Hepatocyte (in vitro differentiated cells): ENCODE measurements at regions not wholly inside any gene's neighbourhood (a gene's known extent, or its start where the extent isn't known, plus 50 kb on each side); places are given as distances from the start of the nearest gene placed in this dataset.

ENCODE experiments used
- EZH2phosphoT487 ChIP-seq: fragments of 200-600 bp; sonication (generic); IDR thresholded peaks from one replicate; pipeline ENCODE4 v1.6.1; 2018; ENCODE audit warnings: antibody characterized with exemption, mild to moderate bottlenecking, low read depth, moderate library complexity; ENCODE audit not compliant: unreplicated experiment, severe bottlenecking
- TF ChIP-seq, protein P1 (sequence below): fragments of 200-600 bp; sonication (generic); IDR thresholded peaks from 2 replicates; pipeline ENCODE4 v1.5.1; 2016; ENCODE audit warnings: antibody characterized with exemption, mild to moderate bottlenecking; ENCODE audit not compliant: poor library complexity

GRCh38 chr3:16072420-16073110 lies 101.9 kb upstream of the GALNT15 start:
- TF ChIP-seq, protein P1, sequence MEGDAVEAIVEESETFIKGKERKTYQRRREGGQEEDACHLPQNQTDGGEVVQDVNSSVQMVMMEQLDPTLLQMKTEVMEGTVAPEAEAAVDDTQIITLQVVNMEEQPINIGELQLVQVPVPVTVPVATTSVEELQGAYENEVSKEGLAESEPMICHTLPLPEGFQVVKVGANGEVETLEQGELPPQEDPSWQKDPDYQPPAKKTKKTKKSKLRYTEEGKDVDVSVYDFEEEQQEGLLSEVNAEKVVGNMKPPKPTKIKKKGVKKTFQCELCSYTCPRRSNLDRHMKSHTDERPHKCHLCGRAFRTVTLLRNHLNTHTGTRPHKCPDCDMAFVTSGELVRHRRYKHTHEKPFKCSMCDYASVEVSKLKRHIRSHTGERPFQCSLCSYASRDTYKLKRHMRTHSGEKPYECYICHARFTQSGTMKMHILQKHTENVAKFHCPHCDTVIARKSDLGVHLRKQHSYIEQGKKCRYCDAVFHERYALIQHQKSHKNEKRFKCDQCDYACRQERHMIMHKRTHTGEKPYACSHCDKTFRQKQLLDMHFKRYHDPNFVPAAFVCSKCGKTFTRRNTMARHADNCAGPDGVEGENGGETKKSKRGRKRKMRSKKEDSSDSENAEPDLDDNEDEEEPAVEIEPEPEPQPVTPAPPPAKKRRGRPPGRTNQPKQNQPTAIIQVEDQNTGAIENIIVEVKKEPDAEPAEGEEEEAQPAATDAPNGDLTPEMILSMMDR = no peak
- TF ChIP-seq EZH2phosphoT487 = no peak
